SK-N-SH treated with all-trans-retinoic acid at 6 μM for 48 hours (cell line): ENCODE measurements at regions not wholly inside any gene's neighbourhood (a gene's known extent, or its start where the extent isn't known, plus 50 kb on each side); places are given as distances from the start of the nearest gene placed in this dataset.

Experiments
- ATAC-seq: fragments of 200-7000 bp; cut with Tn5 transposase; 3 replicates; pipeline ENCODE4 v1.9.1; 2020; ENCODE audit warnings: mild to moderate bottlenecking, moderate library complexity
- ARNTL ChIP-seq: fragments of 450-650 bp; formaldehyde crosslinking; IDR thresholded peaks from 2 replicates; pipeline ENCODE4 v1.5.0; 2020; ENCODE audit warnings: low read depth, mild to moderate bottlenecking, moderate library complexity, borderline replicate concordance
- BACH2 ChIP-seq: fragments of 250-450 bp; sonication (Bioruptor Pico); IDR thresholded peaks from 2 replicates; pipeline ENCODE4 v1.9.0; 2021; ENCODE audit warnings: mild to moderate bottlenecking, borderline replicate concordance
- CSDC2 ChIP-seq: fragments of 250-450 bp; sonication (Bioruptor Pico); IDR thresholded peaks from 2 replicates; pipeline ENCODE4 v1.5.0; 2020; ENCODE audit warnings: mild to moderate bottlenecking, moderate library complexity
- GLIS3 ChIP-seq: fragments of 250-450 bp; sonication (Bioruptor Pico); IDR thresholded peaks from 2 replicates; pipeline ENCODE4 v1.5.0; 2020; ENCODE audit warnings: mild to moderate bottlenecking, moderate library complexity
- ISL1 ChIP-seq: fragments of 250-450 bp; sonication (Bioruptor Pico); IDR thresholded peaks from 2 replicates; pipeline ENCODE4 v2.1.2; 2022; ENCODE audit warnings: mild to moderate bottlenecking, moderate library complexity
- PPARA ChIP-seq: fragments of 250-450 bp; sonication (Bioruptor Pico); IDR thresholded peaks from 2 replicates; pipeline ENCODE4 v1.5.0; 2020; ENCODE audit warnings: mild to moderate bottlenecking, borderline replicate concordance
- RARB ChIP-seq: fragments of 250-450 bp; sonication (Bioruptor Pico); IDR thresholded peaks from 2 replicates; pipeline ENCODE4 v1.8.0; 2021; ENCODE audit warnings: mild to moderate bottlenecking, moderate library complexity
- SNAI2 ChIP-seq: fragments of 250-450 bp; sonication (Bioruptor Pico); IDR thresholded peaks from 2 replicates; pipeline ENCODE4 v1.5.0; 2020; ENCODE audit warnings: mild to moderate bottlenecking, moderate library complexity
- TCF4 ChIP-seq: fragments of 250-450 bp; sonication (Bioruptor Pico); IDR thresholded peaks from 2 replicates; pipeline ENCODE4 v1.8.0; 2021; ENCODE audit warnings: mild to moderate bottlenecking, moderate library complexity, borderline replicate concordance
- TOX ChIP-seq: fragments of 250-450 bp; sonication (Bioruptor Pico); IDR thresholded peaks from 2 replicates; pipeline ENCODE4 v1.8.0; 2021; ENCODE audit warnings: mild to moderate bottlenecking, moderate library complexity, borderline replicate concordance
- ZC3H10 ChIP-seq: fragments of 250-450 bp; sonication (Bioruptor Pico); IDR thresholded peaks from 2 replicates; pipeline ENCODE4 v1.5.1; 2021; ENCODE audit warnings: mild to moderate bottlenecking, moderate library complexity
- ZFP3 ChIP-seq: fragments of 250-450 bp; sonication (Bioruptor Pico); IDR thresholded peaks from 2 replicates; pipeline ENCODE4 v1.5.0; 2020; ENCODE audit warnings: mild to moderate bottlenecking, moderate library complexity
- ZFP30 ChIP-seq: fragments of 450-650 bp; formaldehyde crosslinking; IDR thresholded peaks from 2 replicates; pipeline ENCODE4 v1.5.0; 2022; ENCODE audit warnings: mild to moderate bottlenecking, moderate library complexity
- ZNF565 ChIP-seq: fragments of 450-650 bp; formaldehyde crosslinking; conservative IDR thresholded peaks from 2 replicates; pipeline ENCODE4 v1.5.0; 2020; ENCODE audit warnings: low read depth, mild to moderate bottlenecking, moderate library complexity
- ZNF70 ChIP-seq: fragments of 450-650 bp; formaldehyde crosslinking; IDR thresholded peaks from 2 replicates; pipeline ENCODE4 v1.5.0; 2020; ENCODE audit warnings: mild to moderate bottlenecking, moderate library complexity
- ZNF8 ChIP-seq: fragments of 450-650 bp; formaldehyde crosslinking; IDR thresholded peaks from 2 replicates; pipeline ENCODE4 v1.5.0; 2020; ENCODE audit warnings: mild to moderate bottlenecking, moderate library complexity
- TF ChIP-seq, protein P1 (sequence below): fragments of 250-450 bp; sonication (Bioruptor Pico); IDR thresholded peaks from 2 replicates; pipeline ENCODE4 v1.5.1; 2021; ENCODE audit warnings: mild to moderate bottlenecking, moderate library complexity
- TF ChIP-seq, protein P2 (sequence below): fragments of 250-450 bp; sonication (Bioruptor Pico); IDR thresholded peaks from 2 replicates; pipeline ENCODE4 v1.8.0; 2020; ENCODE audit warnings: mild to moderate bottlenecking, moderate library complexity, borderline replicate concordance
- TF ChIP-seq, protein P3 (sequence below): fragments of 250-450 bp; sonication (Bioruptor Pico); IDR thresholded peaks from 2 replicates; pipeline ENCODE4 v1.5.1; 2020; ENCODE audit warnings: low read depth, mild to moderate bottlenecking, moderate library complexity
- TF ChIP-seq, protein P4 (sequence below): fragments of 250-450 bp; sonication (Bioruptor Pico); IDR thresholded peaks from 2 replicates; pipeline ENCODE4 v1.8.0; 2021; ENCODE audit warnings: low read depth, mild to moderate bottlenecking, moderate library complexity, borderline replicate concordance
- TF ChIP-seq, protein P5 (sequence below): fragments of 250-450 bp; sonication (Bioruptor Pico); IDR thresholded peaks from 2 replicates; pipeline ENCODE4 v1.5.0; 2020; ENCODE audit warnings: mild to moderate bottlenecking, moderate library complexity

DNA sequence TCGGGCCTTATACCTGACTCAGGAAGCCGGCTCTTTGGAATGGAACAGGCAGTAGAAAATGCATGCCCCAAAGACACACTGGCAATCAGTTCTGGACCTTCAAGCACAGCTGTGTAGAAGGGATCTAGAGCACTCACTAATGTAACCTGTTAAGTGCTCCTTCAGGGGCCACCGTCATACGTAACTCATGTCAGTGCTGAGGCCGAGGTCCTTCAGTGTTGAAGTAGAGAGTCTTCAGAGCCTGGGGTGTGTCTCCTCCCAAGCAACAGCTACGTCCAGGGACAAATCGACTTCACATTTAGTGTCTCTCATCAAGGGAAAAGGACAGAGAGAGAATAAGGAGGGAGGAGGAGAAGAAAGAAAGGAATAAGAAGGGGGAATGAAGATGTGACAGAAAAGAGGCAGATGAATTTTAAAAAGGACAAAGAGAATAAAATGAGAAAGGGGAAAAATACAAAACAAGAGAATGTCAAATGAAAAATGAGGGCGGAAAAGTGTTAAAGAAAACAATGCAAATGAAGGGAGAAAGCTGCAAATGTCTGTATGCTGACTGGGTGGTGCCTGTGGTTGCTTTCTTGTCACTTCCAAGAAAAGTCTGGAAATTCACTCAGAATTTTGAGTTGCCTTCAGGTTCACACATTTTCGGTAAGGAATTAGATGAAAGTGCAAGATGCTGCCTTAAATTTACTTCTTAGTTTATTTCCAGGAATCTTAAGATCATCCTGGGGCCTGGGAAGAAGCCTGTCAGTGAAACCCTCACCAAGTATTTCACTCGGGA is 989.4 kb downstream of the GRID1 start:
- no peak for ATAC-seq
- no peak for TF ChIP-seq ISL1 (CRISPR knock-in tag)
- TF ChIP-seq, protein P1, sequence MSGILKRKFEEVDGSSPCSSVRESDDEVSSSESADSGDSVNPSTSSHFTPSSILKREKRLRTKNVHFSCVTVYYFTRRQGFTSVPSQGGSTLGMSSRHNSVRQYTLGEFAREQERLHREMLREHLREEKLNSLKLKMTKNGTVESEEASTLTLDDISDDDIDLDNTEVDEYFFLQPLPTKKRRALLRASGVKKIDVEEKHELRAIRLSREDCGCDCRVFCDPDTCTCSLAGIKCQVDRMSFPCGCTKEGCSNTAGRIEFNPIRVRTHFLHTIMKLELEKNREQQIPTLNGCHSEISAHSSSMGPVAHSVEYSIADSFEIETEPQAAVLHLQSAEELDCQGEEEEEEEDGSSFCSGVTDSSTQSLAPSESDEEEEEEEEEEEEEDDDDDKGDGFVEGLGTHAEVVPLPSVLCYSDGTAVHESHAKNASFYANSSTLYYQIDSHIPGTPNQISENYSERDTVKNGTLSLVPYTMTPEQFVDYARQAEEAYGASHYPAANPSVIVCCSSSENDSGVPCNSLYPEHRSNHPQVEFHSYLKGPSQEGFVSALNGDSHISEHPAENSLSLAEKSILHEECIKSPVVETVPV (CRISPR knock-in tag) = no peak
- TF ChIP-seq ZFP30 (CRISPR knock-in tag) = no peak
- TF ChIP-seq BACH2 (CRISPR knock-in tag) = no peak
- TF ChIP-seq, protein P2, sequence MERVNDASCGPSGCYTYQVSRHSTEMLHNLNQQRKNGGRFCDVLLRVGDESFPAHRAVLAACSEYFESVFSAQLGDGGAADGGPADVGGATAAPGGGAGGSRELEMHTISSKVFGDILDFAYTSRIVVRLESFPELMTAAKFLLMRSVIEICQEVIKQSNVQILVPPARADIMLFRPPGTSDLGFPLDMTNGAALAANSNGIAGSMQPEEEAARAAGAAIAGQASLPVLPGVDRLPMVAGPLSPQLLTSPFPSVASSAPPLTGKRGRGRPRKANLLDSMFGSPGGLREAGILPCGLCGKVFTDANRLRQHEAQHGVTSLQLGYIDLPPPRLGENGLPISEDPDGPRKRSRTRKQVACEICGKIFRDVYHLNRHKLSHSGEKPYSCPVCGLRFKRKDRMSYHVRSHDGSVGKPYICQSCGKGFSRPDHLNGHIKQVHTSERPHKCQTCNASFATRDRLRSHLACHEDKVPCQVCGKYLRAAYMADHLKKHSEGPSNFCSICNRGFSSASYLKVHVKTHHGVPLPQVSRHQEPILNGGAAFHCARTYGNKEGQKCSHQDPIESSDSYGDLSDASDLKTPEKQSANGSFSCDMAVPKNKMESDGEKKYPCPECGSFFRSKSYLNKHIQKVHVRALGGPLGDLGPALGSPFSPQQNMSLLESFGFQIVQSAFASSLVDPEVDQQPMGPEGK = no peak
- TF ChIP-seq ZFP3 = no peak
- TF ChIP-seq ARNTL (CRISPR knock-in tag) = no peak
- no peak for TF ChIP-seq TOX (CRISPR knock-in tag)

DNA sequence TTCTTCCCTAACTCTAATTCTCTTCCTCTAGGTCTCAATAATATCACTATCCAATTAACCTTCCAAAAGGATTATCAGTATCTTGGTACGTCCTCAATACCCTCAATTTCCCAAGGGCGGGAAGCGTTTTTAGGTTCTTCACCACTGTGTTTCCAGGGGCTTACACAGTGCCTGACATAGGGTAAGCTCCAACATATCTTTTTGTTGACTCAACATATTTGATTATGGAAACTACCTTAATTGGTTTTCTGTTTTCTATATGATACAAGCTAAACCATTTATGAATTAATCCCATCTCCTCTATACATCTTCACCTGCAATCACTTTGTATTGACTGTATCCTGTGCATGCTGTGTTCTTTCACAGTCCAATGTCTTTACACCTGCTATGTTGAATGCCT is 987.3 kb downstream of the GRID1 start:
- no peak for ATAC-seq
- TF ChIP-seq ZNF8 (no peak), ZC3H10 (CRISPR knock-in tag) (no peak), ZNF565 (no peak), ISL1 (CRISPR knock-in tag) (no peak), TOX (CRISPR knock-in tag) (no peak), ZNF70 (no peak), PPARA (CRISPR knock-in tag) (no peak), GLIS3 (CRISPR knock-in tag) (no peak)
- TF ChIP-seq, protein P3, sequence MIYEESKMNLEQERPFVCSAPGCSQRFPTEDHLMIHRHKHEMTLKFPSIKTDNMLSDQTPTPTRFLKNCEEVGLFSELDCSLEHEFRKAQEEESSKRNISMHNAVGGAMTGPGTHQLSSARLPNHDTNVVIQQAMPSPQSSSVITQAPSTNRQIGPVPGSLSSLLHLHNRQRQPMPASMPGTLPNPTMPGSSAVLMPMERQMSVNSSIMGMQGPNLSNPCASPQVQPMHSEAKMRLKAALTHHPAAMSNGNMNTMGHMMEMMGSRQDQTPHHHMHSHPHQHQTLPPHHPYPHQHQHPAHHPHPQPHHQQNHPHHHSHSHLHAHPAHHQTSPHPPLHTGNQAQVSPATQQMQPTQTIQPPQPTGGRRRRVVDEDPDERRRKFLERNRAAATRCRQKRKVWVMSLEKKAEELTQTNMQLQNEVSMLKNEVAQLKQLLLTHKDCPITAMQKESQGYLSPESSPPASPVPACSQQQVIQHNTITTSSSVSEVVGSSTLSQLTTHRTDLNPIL (CRISPR knock-in tag) = no peak
- TF ChIP-seq, protein P4, sequence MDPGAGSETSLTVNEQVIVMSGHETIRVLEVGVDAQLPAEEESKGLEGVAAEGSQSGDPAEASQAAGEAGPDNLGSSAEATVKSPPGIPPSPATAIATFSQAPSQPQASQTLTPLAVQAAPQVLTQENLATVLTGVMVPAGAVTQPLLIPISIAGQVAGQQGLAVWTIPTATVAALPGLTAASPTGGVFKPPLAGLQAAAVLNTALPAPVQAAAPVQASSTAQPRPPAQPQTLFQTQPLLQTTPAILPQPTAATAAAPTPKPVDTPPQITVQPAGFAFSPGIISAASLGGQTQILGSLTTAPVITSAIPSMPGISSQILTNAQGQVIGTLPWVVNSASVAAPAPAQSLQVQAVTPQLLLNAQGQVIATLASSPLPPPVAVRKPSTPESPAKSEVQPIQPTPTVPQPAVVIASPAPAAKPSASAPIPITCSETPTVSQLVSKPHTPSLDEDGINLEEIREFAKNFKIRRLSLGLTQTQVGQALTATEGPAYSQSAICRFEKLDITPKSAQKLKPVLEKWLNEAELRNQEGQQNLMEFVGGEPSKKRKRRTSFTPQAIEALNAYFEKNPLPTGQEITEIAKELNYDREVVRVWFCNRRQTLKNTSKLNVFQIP = no peak
- TF ChIP-seq, protein P5, sequence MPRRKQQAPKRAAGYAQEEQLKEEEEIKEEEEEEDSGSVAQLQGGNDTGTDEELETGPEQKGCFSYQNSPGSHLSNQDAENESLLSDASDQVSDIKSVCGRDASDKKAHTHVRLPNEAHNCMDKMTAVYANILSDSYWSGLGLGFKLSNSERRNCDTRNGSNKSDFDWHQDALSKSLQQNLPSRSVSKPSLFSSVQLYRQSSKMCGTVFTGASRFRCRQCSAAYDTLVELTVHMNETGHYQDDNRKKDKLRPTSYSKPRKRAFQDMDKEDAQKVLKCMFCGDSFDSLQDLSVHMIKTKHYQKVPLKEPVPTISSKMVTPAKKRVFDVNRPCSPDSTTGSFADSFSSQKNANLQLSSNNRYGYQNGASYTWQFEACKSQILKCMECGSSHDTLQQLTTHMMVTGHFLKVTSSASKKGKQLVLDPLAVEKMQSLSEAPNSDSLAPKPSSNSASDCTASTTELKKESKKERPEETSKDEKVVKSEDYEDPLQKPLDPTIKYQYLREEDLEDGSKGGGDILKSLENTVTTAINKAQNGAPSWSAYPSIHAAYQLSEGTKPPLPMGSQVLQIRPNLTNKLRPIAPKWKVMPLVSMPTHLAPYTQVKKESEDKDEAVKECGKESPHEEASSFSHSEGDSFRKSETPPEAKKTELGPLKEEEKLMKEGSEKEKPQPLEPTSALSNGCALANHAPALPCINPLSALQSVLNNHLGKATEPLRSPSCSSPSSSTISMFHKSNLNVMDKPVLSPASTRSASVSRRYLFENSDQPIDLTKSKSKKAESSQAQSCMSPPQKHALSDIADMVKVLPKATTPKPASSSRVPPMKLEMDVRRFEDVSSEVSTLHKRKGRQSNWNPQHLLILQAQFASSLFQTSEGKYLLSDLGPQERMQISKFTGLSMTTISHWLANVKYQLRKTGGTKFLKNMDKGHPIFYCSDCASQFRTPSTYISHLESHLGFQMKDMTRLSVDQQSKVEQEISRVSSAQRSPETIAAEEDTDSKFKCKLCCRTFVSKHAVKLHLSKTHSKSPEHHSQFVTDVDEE (CRISPR knock-in tag) = no peak

DNA sequence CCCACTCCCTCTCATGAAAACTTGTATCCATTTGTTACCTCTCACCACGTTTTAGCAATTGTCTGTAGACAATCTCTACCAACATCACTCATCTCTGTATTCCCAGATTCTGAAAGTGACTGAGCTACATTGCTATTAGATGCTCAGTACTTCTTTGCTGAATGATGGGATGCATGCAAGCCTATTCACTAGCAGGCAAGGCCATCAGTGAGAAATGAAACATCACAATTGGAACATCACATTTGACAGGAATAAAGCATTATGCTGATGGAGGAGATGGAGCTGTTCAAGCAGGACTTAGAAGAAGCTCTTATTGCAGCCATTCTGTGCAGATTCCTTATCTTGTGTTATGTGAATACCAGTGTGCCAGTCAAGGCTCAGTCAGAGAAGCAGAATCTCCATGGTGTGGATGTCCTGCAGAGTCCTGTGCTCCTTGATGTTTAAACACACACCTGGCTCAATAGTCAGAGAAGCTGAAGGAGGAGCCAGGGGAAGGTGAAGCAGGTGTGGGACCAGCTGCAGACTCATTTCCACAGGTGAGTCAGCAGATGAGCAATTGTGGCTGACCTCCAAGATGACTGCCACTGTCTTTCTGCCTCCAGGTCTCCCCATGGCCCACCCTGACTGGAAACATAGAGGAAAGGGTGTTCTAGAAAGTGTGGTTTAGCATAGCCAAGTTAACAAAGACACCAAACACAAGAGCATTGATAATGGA is 965.5 kb downstream of the GRID1 start:
- no peak for ATAC-seq
- TF ChIP-seq GLIS3 (CRISPR knock-in tag) = no peak
- TF ChIP-seq, protein P2 = no peak
- TF ChIP-seq CSDC2 (CRISPR knock-in tag) = no peak
- TF ChIP-seq BACH2 (CRISPR knock-in tag) = no peak
- TF ChIP-seq, protein P1 (CRISPR knock-in tag) = no peak
- TF ChIP-seq RARB (CRISPR knock-in tag) = no peak
- TF ChIP-seq, protein P5 (CRISPR knock-in tag) = no peak
- TF ChIP-seq TCF4 (CRISPR knock-in tag) = no peak
- no peak for TF ChIP-seq ZNF8
- TF ChIP-seq SNAI2 = no peak
